Loucy (cell line): ENCODE measurements at regions not wholly inside any gene's neighbourhood (a gene's known extent, or its start where the extent isn't known, plus 50 kb on each side); places are given as distances from the start of the nearest gene placed in this dataset.

Experiments
- CTCF ChIP-seq: fragments of 200-600 bp; sonication (generic); conservative IDR thresholded peaks from 2 replicates; pipeline ENCODE4 v1.5.1; 2014; ENCODE audit warnings: mild to moderate bottlenecking, antibody characterized with exemption, low read length
- EZH2phosphoT487 ChIP-seq: fragments of 200-600 bp; IDR thresholded peaks from 2 replicates; pipeline ENCODE4 v1.6.1; 2018; ENCODE audit warnings: antibody characterized with exemption, mild to moderate bottlenecking, moderate library complexity, borderline replicate concordance

GRCh38 chr3:70531063-70531657, 218.7 kb upstream of the MDFIC2 start:
- peak; percentile 79 for TF ChIP-seq CTCF
- TF ChIP-seq EZH2phosphoT487 = no peak
